Ectodermal cell (in vitro differentiated cells): ENCODE measurements at regions not wholly inside any gene's neighbourhood (a gene's known extent, or its start where the extent isn't known, plus 50 kb on each side); places are given as distances from the start of the nearest gene placed in this dataset.
A peak's percentile ranks its signal among the peaks of the same experiment; 100 is the strongest.
"Not testable (repeated sequence)": the region's sequence is repeated elsewhere in the genome, so short reads cannot be mapped to it uniquely, and the experiment has no call there.

Experiments used
- H3K27ac ChIP-seq: 2 replicates; pipeline ENCODE4 v1.7.0; 2013; ENCODE audit warnings: mild to moderate bottlenecking, low read depth, low read length; ENCODE audit not compliant: insufficient read depth, poor library complexity, severe bottlenecking
- H3K27me3 ChIP-seq: 2 replicates; pipeline ENCODE4 v1.7.0; 2013; ENCODE audit warnings: mild to moderate bottlenecking, low read length; ENCODE audit not compliant: insufficient read depth, control insufficient read depth, poor library complexity, severe bottlenecking
- H3K36me3 ChIP-seq: one replicate; pipeline ENCODE4 v1.7.0; 2013; ENCODE audit warnings: low read length; ENCODE audit not compliant: control insufficient read depth, insufficient read depth
- H3K4me1 ChIP-seq: one replicate; pipeline ENCODE4 v1.7.0; 2013; ENCODE audit warnings: low read length; ENCODE audit not compliant: control insufficient read depth, insufficient read depth
- H3K4me3 ChIP-seq: 2 replicates; pipeline ENCODE4 v1.7.0; 2013; ENCODE audit warnings: low read depth, low read length, control low read depth; ENCODE audit not compliant: insufficient read depth
- H3K9me3 ChIP-seq: 2 replicates; pipeline ENCODE4 v1.7.0; 2013; ENCODE audit warnings: mild to moderate bottlenecking, low read length, moderate library complexity; ENCODE audit not compliant: control insufficient read depth
- WGBS, 2 experiments: methylation state at CpG; one replicate each; pipeline ENCODE4 v1.1.7; 2013; ENCODE audit warnings: missing lambda C conversion rate in 2 of 2; 5-methylcytosine and 5-hydroxymethylcytosine counted together

DNA sequence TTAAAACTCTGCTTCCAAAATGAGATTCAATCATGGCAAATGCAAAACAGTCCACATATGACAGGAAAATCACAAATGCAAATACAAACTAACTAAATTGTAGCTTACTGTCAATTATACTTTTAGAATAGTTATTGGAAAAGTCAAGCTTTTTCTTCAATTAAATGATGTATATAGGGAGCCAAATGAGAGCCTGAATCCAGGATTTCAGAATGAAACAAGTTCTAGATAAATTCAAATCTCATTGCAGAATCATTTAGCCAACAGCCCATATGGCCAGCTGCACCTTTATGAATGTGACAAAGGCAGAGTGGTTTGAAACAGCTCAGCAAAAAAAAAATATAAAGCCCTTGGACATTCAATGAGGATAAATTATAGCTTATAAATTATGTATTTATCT is 82.2 kb upstream of the SCIN start:
- Histone ChIP-seq H3K27me3 (no peaks in the 10 kb centered on the region), H3K27ac (no peak overlapping the region), H3K9me3 (no peaks in the 10 kb centered on the region), H3K36me3 (no peaks in the 10 kb centered on the region), H3K4me3 (no peak overlapping the region), H3K4me1 (no peaks in the 10 kb centered on the region)

DNA sequence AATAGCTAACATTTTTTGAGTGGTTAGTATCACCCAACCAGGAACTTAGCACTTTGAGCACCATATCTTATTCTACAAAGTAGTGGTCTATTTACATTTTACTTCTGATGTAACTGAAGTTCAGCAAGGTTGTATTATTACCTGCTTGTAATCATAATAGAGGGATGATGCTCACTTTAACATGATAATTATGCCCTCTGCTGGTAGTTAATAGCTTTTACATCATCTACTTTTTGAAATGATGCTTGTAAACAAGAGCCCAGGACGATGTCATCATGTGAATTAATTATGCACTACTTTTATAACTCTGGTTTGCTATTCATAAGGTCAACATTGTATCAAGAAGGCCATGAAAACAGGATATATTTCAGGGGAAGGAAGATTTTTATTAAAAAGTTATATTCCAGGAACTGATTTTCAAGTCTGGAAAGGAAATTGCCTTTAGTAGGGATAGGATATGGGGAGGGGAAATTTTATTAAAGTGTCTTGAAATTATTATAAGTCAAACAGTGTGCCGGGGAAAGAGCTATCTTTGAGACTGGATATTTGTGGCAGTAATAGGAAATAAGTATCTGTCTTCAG is 80.3 kb upstream of the SCIN start:
- Histone ChIP-seq H3K9me3 (no peaks in the 10 kb centered on the region), H3K36me3 (no peaks in the 10 kb centered on the region), H3K4me3 (no peak overlapping the region), H3K4me1 (no peaks in the 10 kb centered on the region), H3K27me3 (no peaks in the 10 kb centered on the region), H3K27ac (no peak overlapping the region)
- WGBS, 2 experiments = 53 to 93% methylated on average over 1 to 2 of the region's 2 CpGs

DNA sequence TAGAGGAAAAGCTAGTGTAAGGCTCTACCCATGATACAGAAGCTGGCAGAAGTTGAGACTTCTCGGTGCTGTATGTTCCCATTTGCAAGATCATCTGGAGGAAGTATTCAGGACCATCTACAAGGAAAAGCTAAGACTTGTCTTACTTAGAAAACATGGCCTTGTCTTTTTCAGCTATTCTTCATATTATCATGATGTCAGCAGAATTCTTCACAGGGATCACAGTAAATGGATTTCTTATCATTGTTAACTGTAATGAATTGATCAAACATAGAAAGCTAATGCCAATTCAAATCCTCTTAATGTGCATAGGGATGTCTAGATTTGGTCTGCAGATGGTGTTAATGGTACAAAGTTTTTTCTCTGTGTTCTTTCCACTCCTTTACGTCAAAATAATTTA is 79.6 kb upstream of the SCIN start:
- Histone ChIP-seq H3K4me1 (no peaks in the 10 kb centered on the region), H3K27me3 (no peaks in the 10 kb centered on the region), H3K4me3 (no peak overlapping the region), H3K36me3 (no peaks in the 10 kb centered on the region), H3K27ac (no peak overlapping the region), H3K9me3 (no peaks in the 10 kb centered on the region)
- 88 to 89% methylated on average over 2 of the region's 2 CpGs for WGBS, 2 experiments

DNA sequence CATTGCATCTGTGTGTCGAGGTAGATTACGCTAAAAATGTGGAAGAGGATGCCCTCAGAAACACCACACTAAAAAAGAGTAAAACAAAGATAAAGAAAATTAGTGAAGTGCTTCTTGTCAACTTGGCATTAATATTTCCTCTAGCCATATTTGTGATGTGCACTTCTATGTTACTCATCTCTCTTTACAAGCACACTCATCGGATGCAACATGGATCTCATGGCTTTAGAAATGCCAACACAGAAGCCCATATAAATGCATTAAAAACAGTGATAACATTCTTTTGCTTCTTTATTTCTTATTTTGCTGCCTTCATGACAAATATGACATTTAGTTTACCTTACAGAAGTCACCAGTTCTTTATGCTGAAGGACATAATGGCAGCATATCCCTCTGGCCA is 79.0 kb upstream of the SCIN start:
- Histone ChIP-seq H3K4me1 (no peaks in the 10 kb centered on the region), H3K4me3 (no peak overlapping the region), H3K27ac (no peak overlapping the region), H3K27me3 (no peaks in the 10 kb centered on the region), H3K9me3 (no peaks in the 10 kb centered on the region), H3K36me3 (no peaks in the 10 kb centered on the region)
- WGBS, 2 experiments = 85 to 95% methylated on average over 1 to 3 of the region's 3 CpGs

DNA sequence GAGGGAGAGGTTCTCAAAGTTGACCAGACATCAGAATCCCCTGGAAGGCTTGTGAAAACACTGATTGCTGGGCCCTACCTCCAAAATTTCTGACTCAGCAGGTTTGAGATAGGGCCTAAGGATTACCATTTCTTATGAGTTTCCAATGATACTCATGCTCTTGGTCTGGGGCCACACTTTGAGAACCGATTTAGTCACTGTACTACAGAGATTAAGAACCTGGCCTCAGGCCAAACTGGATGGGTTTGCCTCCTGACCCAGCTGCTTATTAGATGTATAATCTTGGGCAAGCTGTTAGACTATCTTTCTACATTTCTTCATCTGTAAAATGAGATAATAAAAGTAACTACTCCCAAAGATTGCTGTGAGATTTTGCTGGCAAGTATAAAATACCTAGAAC is 77.1 kb upstream of the SCIN start:
- no peak overlapping the region for H3K4me3 ChIP-seq
- H3K9me3 ChIP-seq = no peaks in the 10 kb centered on the region
- no peaks in the 10 kb centered on the region for H3K4me1 ChIP-seq
- no peaks in the 10 kb centered on the region for H3K36me3 ChIP-seq
- WGBS, 2 experiments = 81 to 97% methylated on average over 1 of the region's 1 CpG
- no peaks in the 10 kb centered on the region for H3K27me3 ChIP-seq
- H3K27ac ChIP-seq = no peak overlapping the region

DNA sequence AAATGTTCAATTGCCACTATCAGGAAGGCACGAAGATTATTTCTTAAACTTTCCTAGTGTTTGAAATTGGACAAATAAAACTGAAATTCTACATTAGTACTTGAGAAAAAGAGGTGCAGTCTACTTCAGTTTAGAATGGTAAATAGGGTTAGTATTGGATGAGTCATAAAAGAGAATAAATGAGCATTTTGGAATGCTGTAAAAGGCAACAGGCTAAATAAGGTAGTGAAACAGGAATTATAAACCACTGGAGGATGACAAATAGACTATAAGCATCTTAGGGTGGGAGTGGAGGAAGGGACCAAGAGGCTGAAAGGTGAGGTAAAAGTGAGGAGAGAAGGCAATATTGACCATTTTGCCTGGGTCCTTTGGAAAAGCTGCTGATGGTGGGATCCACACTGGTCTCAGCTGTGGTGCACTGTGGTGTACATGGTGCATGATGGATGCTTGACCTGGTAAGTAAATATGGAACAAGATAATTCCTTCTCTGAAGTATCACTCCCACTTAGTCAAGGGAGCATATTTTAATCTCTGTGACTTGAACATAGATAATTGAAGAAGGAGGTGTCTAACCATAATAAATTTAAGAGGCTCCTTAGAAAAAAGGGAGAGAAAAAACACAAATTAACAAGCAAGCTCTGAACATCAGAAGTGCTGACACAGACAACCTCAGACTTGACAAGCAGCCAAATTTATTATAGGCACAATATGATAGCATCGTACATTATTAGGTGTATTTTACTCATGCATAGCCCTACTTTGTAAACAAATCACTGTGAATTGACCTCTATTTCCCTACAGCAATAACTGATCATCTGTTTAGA is 76.4 kb upstream of the SCIN start:
- no peaks in the 10 kb centered on the region for H3K4me1 ChIP-seq
- no peaks in the 10 kb centered on the region for H3K9me3 ChIP-seq
- no peaks in the 10 kb centered on the region for H3K36me3 ChIP-seq
- H3K27ac ChIP-seq = no peak overlapping the region
- 93 to 100% methylated on average over 2 of the region's 2 CpGs for WGBS, 2 experiments
- H3K4me3 ChIP-seq = no peak overlapping the region
- H3K27me3 ChIP-seq = no peaks in the 10 kb centered on the region

DNA sequence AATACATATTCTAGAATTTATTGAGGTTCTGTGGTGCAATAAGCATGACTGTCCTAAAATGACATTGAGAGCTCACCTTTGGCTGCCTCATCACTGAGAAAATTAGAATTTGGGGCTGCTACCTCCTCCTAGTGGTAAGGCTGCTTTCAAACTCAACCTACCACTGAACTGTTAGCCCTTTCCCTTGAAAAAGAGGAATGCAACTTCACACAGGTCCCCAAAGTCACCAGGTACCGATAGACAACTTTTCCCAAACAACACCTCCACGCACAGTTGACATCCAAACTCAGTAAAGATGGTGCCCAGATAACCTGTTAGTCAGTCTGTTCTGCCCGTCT is 75.9 kb upstream of the SCIN start:
- H3K9me3 ChIP-seq = no peaks in the 10 kb centered on the region
- no peaks in the 10 kb centered on the region for H3K36me3 ChIP-seq
- no peak overlapping the region for H3K27ac ChIP-seq
- H3K27me3 ChIP-seq = no peaks in the 10 kb centered on the region
- H3K4me3 ChIP-seq = no peak overlapping the region
- no peaks in the 10 kb centered on the region for H3K4me1 ChIP-seq
- WGBS, 2 experiments = 88 to 89% methylated on average over 3 of the region's 3 CpGs

DNA sequence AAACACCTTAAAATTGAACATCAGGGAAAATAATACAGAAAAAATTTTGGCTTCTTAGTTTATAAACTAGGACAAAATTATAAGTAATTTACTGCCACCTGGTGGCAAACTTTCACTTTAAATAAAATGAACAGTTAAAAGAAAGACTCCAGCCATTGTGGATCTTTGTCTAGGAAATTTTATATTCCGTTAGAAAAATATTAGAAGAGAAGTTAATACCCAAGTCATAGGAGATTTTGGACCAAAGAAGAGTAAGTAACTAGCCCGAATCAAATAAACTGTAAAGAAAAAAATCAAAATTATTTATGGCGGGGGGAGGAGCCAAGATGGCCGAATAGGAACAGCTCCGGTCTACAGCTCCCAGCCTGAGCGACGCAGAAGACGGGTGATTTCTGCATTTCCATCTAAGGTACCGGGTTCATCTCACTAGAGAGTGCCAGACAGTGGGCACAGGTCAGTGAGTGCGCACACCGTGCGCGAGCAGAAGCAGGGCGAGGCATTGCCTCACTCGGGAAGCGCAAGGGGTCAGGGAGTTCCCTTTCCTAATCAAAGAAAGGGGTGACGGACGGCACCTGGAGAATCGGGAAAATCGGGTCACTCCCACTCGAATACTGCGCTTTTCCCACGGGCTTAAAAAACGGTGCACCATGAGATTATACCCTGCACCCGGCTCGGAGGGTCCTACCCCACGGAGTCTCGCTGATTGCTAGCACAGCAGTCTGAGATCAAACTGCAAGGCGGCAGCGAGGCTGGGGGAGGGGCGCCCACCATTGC is 73.4 kb upstream of the SCIN start:
- not testable (repeated sequence) for H3K4me1 ChIP-seq, H3K27ac ChIP-seq, H3K4me3 ChIP-seq, H3K36me3 ChIP-seq, H3K9me3 ChIP-seq, H3K27me3 ChIP-seq
- 87 to 90% methylated on average over 28 of the region's 31 CpGs for WGBS, 2 experiments

DNA sequence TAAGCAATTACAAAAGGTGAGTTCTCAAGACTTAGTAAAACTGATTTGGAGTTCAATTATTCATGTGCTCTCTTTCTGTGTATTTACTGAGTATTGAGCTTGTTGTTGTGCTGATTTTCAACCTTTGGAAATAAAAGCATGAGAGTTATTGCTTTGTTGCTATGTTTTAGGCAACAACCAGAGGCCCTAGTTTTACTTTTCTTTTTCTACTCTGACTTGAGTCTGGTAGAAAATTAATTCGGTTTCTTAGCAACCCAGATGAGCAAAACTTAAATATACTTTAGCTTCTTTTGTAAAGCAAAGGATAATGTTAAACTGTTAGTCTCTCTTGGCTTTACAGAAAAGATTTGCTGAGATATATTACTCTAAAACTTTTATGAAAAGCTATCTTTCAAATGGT is 66.4 kb upstream of the SCIN start:
- Histone ChIP-seq H3K27me3 (no peaks in the 10 kb centered on the region), H3K4me3 (no peak overlapping the region), H3K27ac (peak overlapping the region; percentile 16), H3K9me3 (no peaks in the 10 kb centered on the region), H3K36me3 (no peaks in the 10 kb centered on the region), H3K4me1 (no peaks in the 10 kb centered on the region)
- 36% methylated on average over 1 of the region's 1 CpG; no CpG with 5 or more reads in 1 of the 2 experiments for WGBS, 2 experiments

DNA sequence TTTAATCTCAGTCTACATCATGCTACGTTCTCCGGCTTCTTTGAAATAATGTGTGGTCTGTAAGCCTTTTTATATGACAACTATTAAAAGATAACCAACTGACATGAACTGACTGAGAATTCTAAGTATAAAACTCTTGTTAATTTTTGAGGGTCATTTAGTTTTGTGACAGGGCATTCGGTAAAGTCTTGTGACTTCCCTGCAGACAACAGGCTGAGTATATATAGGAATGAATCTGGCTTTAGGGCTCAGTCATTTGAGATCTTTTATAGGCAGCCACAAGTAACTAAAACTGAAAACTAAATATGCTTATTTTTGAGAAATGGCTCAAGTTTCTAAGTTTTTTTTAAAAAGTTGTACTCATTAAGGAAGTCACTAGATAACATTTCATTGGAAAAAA is 62.5 kb upstream of the SCIN start:
- Histone ChIP-seq H3K36me3 (no peaks in the 10 kb centered on the region), H3K27me3 (no peaks in the 10 kb centered on the region), H3K9me3 (no peaks in the 10 kb centered on the region), H3K4me1 (no peaks in the 10 kb centered on the region), H3K4me3 (no peak overlapping the region), H3K27ac (no peak overlapping the region)
- 98 to 100% methylated on average over 1 to 2 of the region's 3 CpGs for WGBS, 2 experiments
